ENCODE measurements at regions not wholly inside any gene's neighbourhood (a gene's known extent, or its start where the extent isn't known, plus 50 kb on each side); places are given as distances from the start of the nearest gene placed in this dataset.

GRCh38 chr6:119985952-119986736, 636.6 kb upstream of the MAN1A1 start:
- Histone ChIP-seq H3K4me1 (no peaks in the 10 kb centered on the region), H3K27ac (no peak overlapping the region), H3K9me3 (no peaks in the 10 kb centered on the region), H3K36me3 (no peaks in the 10 kb centered on the region), H3K4me3 (no peak overlapping the region), H3K27me3 (replicated peaks in 1 of 7) (no peaks in the 10 kb centered on the region)
- peak; percentile 54 for DNase-seq
- TF ChIP-seq CTCF (IDR thresholded peaks at IDR 0.05 in 8 of 11, conservative IDR thresholded peaks at IDR 0.05 in 3 of 11) (no peak), POLR2A (IDR thresholded peaks at IDR 0.05) (no peak)
- WGBS, 5 donors = 84 to 93% (median 89%) methylated on average over 4 of the region's 4 CpGs
- intact Hi-C loops (cut with DNase I; ENCODE audit: low total_unique reads) = no loop called here

- WGBS, 5 donors = 88 to 95% (median 91%) methylated on average over 1 of the region's 1 CpG
- Histone ChIP-seq H3K27me3 (replicated peaks in 1 of 7) (no peaks in the 10 kb centered on the region), H3K36me3 (no peaks in the 10 kb centered on the region), H3K9me3 (no peaks in the 10 kb centered on the region), H3K27ac (no peak overlapping the region), H3K4me3 (no peak overlapping the region), H3K4me1 (no peaks in the 10 kb centered on the region)
- intact Hi-C loops (cut with DNase I; ENCODE audit: low total_unique reads) = no loop called here
- TF ChIP-seq CTCF (IDR thresholded peaks at IDR 0.05 in 8 of 11, conservative IDR thresholded peaks at IDR 0.05 in 3 of 11) = no peak
- no peak for TF ChIP-seq POLR2A (IDR thresholded peaks at IDR 0.05)
- no peak for TF ChIP-seq POLR2AphosphoS5 (IDR thresholded peaks at IDR 0.05)
- DNase-seq = no peak
Measured at GRCh38 chr6:119980802-119981201, 631.2 kb upstream of the MAN1A1 start.

- Histone ChIP-seq H3K27me3 (replicated peaks in 1 of 7) (no peaks in the 10 kb centered on the region), H3K9me3 (no peaks in the 10 kb centered on the region), H3K27ac (no peak overlapping the region), H3K36me3 (no peaks in the 10 kb centered on the region), H3K4me3 (no peak overlapping the region), H3K4me1 (no peaks in the 10 kb centered on the region)
- WGBS, 5 donors = 30 to 73% (median 52%) methylated on average over 1 of the region's 1 CpG
- no peak for DNase-seq
- no peak for TF ChIP-seq POLR2A (IDR thresholded peaks at IDR 0.05)
- no peak for TF ChIP-seq CTCF (IDR thresholded peaks at IDR 0.05 in 8 of 11, conservative IDR thresholded peaks at IDR 0.05 in 3 of 11)
- TF ChIP-seq POLR2AphosphoS5 (IDR thresholded peaks at IDR 0.05) = no peak
- intact Hi-C loops (cut with DNase I; ENCODE audit: low total_unique reads) = no loop called here
Measured at GRCh38 chr6:119979862-119980261, 630.3 kb upstream of the MAN1A1 start.

- Histone ChIP-seq H3K4me3 (no peak overlapping the region), H3K9me3 (no peaks in the 10 kb centered on the region), H3K27ac (no peak overlapping the region), H3K4me1 (no peaks in the 10 kb centered on the region), H3K27me3 (replicated peaks in 1 of 7) (no peaks in the 10 kb centered on the region), H3K36me3 (no peaks in the 10 kb centered on the region)
- intact Hi-C loops (cut with DNase I; ENCODE audit: low total_unique reads) = no loop called here
- DNase-seq = no peak
- WGBS, 5 donors = 82 to 92% (median 86%) methylated on average over 2 of the region's 2 CpGs
- TF ChIP-seq POLR2A (IDR thresholded peaks at IDR 0.05) = no peak
- TF ChIP-seq POLR2AphosphoS5 (IDR thresholded peaks at IDR 0.05) = no peak
- peak in 7 of 11 experiments; percentile 33 to 50 (median 39) for TF ChIP-seq CTCF (IDR thresholded peaks at IDR 0.05 in 8 of 11, conservative IDR thresholded peaks at IDR 0.05 in 3 of 11)
Measured at GRCh38 chr6:119978274-119978889, 628.8 kb upstream of the MAN1A1 start.

Data from spleen (tissue), 11 donors.